ENCODE measurements at regions not wholly inside any gene's neighbourhood (a gene's known extent, or its start where the extent isn't known, plus 50 kb on each side); places are given as distances from the start of the nearest gene placed in this dataset.
"Not testable (repeated sequence)": the region's sequence is repeated elsewhere in the genome, so short reads cannot be mapped to it uniquely, and the experiment has no call there.

DNA sequence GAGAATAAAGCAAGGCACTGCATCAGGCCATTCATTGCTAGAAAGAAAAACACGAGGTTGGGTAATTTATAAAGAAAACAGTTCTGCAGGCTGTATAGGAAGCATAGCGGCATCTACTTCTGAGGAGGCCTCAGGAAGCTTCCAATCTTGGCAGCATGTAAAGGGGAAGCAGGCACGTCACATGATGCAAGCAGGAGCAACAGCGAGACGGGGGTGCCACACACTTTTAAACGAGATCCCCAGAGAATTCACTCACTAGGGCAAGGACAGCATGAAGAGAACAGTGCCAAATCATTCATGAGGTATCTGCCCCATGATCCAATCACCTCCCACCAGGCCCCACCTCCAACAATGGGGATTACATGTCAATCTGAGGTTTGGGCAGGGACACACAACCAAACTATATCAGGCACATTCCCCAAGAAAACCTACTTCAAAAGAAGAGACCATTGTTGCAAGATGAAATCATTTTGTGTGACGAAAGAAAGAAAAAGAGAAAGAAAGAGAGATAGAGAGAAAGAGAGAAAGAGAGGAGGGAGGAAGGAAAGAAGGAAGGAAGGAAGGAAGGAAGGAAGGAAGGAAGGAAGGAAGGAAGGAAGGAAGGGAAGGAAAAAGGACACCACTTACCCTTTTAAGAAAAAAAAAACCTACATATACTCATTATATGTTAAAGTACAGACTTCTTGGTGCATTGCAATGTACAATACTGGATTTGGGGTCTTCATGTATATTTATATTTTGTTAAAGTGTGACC lies 95.9 kb upstream of the PLEKHG1 start:
- Mint-ChIP-seq H3K36me3 (ENCODE audit: low read depth) (no peaks in the 10 kb centered on the region), H3K4me1 (ENCODE audit: low read depth) (no peaks in the 10 kb centered on the region), H3K27ac (no peak overlapping the region), H3K4me3 (no peak overlapping the region), H3K9me3 (no peaks in the 10 kb centered on the region), H3K27me3 (ENCODE audit: insufficient read depth) (no peaks in the 10 kb centered on the region)
- intact Hi-C loops (cut with micrococcal nuclease), result loop anchor here (5.0 kb wide), 3 partner anchors 66 to 1766 kb away; no protein-coding TSS in a partner anchor
- DNase-seq (ENCODE audit: low spot score), result no peak

- H3K4me3 Mint-ChIP-seq; DNase-seq (ENCODE audit: low spot score); intact Hi-C loops (cut with micrococcal nuclease); H3K9me3 Mint-ChIP-seq; H3K27me3 Mint-ChIP-seq (ENCODE audit: insufficient read depth); H3K4me1 Mint-ChIP-seq (ENCODE audit: low read depth); H3K27ac Mint-ChIP-seq; H3K36me3 Mint-ChIP-seq (ENCODE audit: low read depth): not testable (repeated sequence)
Measured at GRCh38 chr6:150507361-150507760, 92.3 kb upstream of the PLEKHG1 start.

DNA sequence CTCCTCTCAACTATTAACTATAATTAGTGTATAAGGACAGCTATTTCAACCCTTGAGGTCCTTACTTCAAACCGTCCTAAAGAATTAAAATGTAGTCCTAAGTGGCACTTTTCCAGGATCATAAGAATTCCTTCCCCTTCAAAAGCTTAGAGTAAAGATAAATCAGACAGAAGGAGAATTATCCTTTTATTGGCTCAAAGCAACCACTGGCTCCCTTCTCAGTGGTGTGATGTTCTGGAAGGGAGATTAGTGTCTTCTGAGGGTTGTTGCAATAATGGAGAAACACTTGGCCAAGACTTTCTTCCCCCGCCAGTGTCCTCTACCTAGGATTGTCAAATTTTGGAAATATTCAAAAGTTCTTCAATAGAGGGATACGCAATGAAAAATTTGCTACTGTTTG lies 89.1 kb upstream of the PLEKHG1 start:
- Mint-ChIP-seq H3K4me1 (ENCODE audit: low read depth) (no peaks in the 10 kb centered on the region), H3K27ac (no peak overlapping the region), H3K27me3 (ENCODE audit: insufficient read depth) (peaks cover 5% of the 10 kb centered on the region), H3K36me3 (ENCODE audit: low read depth) (no peaks in the 10 kb centered on the region), H3K9me3 (no peaks in the 10 kb centered on the region), H3K4me3 (no peak overlapping the region)
- intact Hi-C loops (cut with micrococcal nuclease), result no loop called here
- DNase-seq (ENCODE audit: low spot score), result no peak

DNA sequence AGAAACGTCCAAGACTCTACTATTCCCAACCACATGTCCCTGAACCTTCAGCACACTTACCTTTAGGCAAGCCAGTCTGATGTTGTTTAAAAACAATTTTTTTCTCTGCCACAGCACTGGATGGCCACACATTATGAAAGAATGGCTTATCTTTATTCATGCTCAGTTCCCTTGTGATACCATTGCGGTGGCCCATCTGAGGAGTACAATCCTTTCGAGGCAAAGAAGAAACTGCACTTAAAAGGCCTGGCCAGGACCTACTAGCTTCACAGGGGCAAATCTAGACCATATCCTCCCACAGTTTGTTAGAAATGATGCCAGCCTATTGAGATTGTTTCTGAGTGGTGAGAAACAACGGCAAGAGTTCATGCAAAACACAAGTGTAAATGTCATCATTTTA lies 88.4 kb upstream of the PLEKHG1 start:
- peaks cover 5% of the 10 kb centered on the region for H3K27me3 Mint-ChIP-seq (ENCODE audit: insufficient read depth)
- intact Hi-C loops (cut with micrococcal nuclease), result no loop called here
- no peaks in the 10 kb centered on the region for H3K36me3 Mint-ChIP-seq (ENCODE audit: low read depth)
- H3K4me3 Mint-ChIP-seq, result no peak overlapping the region
- no peaks in the 10 kb centered on the region for H3K4me1 Mint-ChIP-seq (ENCODE audit: low read depth)
- H3K9me3 Mint-ChIP-seq, result no peaks in the 10 kb centered on the region
- no peak for DNase-seq (ENCODE audit: low spot score)
- H3K27ac Mint-ChIP-seq, result no peak overlapping the region

- H3K36me3 Mint-ChIP-seq (ENCODE audit: low read depth), result no peaks in the 10 kb centered on the region
- no peak for DNase-seq (ENCODE audit: low spot score)
- no peaks in the 10 kb centered on the region for H3K9me3 Mint-ChIP-seq
- H3K27me3 Mint-ChIP-seq (ENCODE audit: insufficient read depth), result peaks cover 6% of the 10 kb centered on the region
- no peak overlapping the region for H3K4me3 Mint-ChIP-seq
- intact Hi-C loops (cut with micrococcal nuclease), result no loop called here
- H3K27ac Mint-ChIP-seq, result no peak overlapping the region
- no peaks in the 10 kb centered on the region for H3K4me1 Mint-ChIP-seq (ENCODE audit: low read depth)
Measured at GRCh38 chr6:150514806-150515380, 84.8 kb upstream of the PLEKHG1 start.

GRCh38 chr6:150516199-150516598 lies 83.5 kb upstream of the PLEKHG1 start:
- Mint-ChIP-seq H3K36me3 (ENCODE audit: low read depth) (no peaks in the 10 kb centered on the region), H3K4me1 (ENCODE audit: low read depth) (no peaks in the 10 kb centered on the region), H3K27me3 (ENCODE audit: insufficient read depth) (peaks cover 8% of the 10 kb centered on the region), H3K4me3 (no peak overlapping the region), H3K9me3 (no peaks in the 10 kb centered on the region), H3K27ac (no peak overlapping the region)
- no peak for DNase-seq (ENCODE audit: low spot score)
- intact Hi-C loops (cut with micrococcal nuclease), result no loop called here

GRCh38 chr6:150517175-150517574 lies 82.5 kb upstream of the PLEKHG1 start:
- no peak for DNase-seq (ENCODE audit: low spot score)
- Mint-ChIP-seq H3K27me3 (ENCODE audit: insufficient read depth) (peaks cover 8% of the 10 kb centered on the region), H3K27ac (no peak overlapping the region), H3K36me3 (ENCODE audit: low read depth) (no peaks in the 10 kb centered on the region), H3K9me3 (no peaks in the 10 kb centered on the region), H3K4me3 (no peak overlapping the region), H3K4me1 (ENCODE audit: low read depth) (no peaks in the 10 kb centered on the region)
- intact Hi-C loops (cut with micrococcal nuclease), result no loop called here

DNA sequence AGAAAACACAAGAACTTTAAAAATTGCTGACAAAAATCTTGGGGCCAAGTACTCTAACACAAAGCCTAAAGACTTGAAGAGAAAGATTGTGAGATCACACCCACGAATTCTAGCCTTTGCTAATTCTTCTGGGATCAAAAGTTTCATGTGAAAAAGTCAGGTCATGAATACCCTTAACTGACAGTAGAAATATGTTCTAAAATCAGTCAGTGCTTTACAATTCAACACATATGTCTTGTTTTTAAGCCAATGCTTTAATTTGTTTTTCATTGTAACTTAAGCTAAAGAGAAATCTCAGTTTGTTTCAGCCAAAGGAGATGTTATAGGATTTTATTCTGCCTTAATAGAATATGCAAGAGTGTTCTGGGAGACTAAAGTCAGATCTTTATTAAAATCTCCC lies 78.2 kb upstream of the PLEKHG1 start:
- no peak overlapping the region for H3K27ac Mint-ChIP-seq

GRCh38 chr6:150523216-150523615 lies 76.5 kb upstream of the PLEKHG1 start:
- intact Hi-C loops (cut with micrococcal nuclease); H3K9me3 Mint-ChIP-seq; H3K27me3 Mint-ChIP-seq (ENCODE audit: insufficient read depth); H3K4me3 Mint-ChIP-seq; H3K4me1 Mint-ChIP-seq (ENCODE audit: low read depth); H3K36me3 Mint-ChIP-seq (ENCODE audit: low read depth); H3K27ac Mint-ChIP-seq; DNase-seq (ENCODE audit: low spot score): not testable (repeated sequence)

More for the DNA sequence above, 78.2 kb upstream of the PLEKHG1 start:
- H3K36me3 Mint-ChIP-seq (ENCODE audit: low read depth), result no peaks in the 10 kb centered on the region
- H3K27me3 Mint-ChIP-seq (ENCODE audit: insufficient read depth), result peaks cover 5% of the 10 kb centered on the region
- no peak for DNase-seq (ENCODE audit: low spot score)
- no peak overlapping the region for H3K4me3 Mint-ChIP-seq
- H3K4me1 Mint-ChIP-seq (ENCODE audit: low read depth), result no peaks in the 10 kb centered on the region
- intact Hi-C loops (cut with micrococcal nuclease), result no loop called here
- no peaks in the 10 kb centered on the region for H3K9me3 Mint-ChIP-seq

GRCh38 chr6:150525300-150525699 lies 74.4 kb upstream of the PLEKHG1 start:
- H3K9me3 Mint-ChIP-seq, result no peaks in the 10 kb centered on the region
- no peak overlapping the region for H3K4me3 Mint-ChIP-seq
- H3K4me1 Mint-ChIP-seq (ENCODE audit: low read depth), result no peaks in the 10 kb centered on the region
- H3K36me3 Mint-ChIP-seq (ENCODE audit: low read depth), result no peaks in the 10 kb centered on the region
- H3K27me3 Mint-ChIP-seq (ENCODE audit: insufficient read depth), result peaks cover 2% of the 10 kb centered on the region
- DNase-seq (ENCODE audit: low spot score), result no peak
- no peak overlapping the region for H3K27ac Mint-ChIP-seq
- intact Hi-C loops (cut with micrococcal nuclease), result no loop called here

DNA sequence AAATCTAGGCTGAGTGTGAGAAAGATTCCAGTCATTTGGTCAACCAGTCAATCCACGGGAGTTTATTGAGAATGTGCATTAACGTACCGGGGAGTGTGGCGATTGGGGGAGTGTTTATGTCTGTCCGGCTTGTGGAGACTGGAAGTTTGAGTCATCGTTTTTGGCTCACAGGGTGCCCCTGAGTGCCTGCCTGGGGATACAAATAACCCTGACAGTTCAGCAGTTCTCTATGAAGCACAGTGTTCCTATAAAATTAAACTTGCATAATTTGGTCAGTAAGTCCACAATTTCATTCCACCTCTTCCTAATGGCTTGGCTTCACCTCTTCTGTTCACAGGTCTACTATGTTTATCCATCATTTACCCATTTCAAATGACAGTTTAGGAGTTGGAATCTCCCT lies 72.6 kb upstream of the PLEKHG1 start:
- intact Hi-C loops (cut with micrococcal nuclease), result no loop called here
- H3K27me3 Mint-ChIP-seq (ENCODE audit: insufficient read depth), result peaks cover 2% of the 10 kb centered on the region
- H3K9me3 Mint-ChIP-seq, result no peaks in the 10 kb centered on the region
- no peaks in the 10 kb centered on the region for H3K36me3 Mint-ChIP-seq (ENCODE audit: low read depth)
- no peaks in the 10 kb centered on the region for H3K4me1 Mint-ChIP-seq (ENCODE audit: low read depth)
- no peak overlapping the region for H3K4me3 Mint-ChIP-seq
- DNase-seq (ENCODE audit: low spot score), result no peak
- H3K27ac Mint-ChIP-seq, result no peak overlapping the region

DNA sequence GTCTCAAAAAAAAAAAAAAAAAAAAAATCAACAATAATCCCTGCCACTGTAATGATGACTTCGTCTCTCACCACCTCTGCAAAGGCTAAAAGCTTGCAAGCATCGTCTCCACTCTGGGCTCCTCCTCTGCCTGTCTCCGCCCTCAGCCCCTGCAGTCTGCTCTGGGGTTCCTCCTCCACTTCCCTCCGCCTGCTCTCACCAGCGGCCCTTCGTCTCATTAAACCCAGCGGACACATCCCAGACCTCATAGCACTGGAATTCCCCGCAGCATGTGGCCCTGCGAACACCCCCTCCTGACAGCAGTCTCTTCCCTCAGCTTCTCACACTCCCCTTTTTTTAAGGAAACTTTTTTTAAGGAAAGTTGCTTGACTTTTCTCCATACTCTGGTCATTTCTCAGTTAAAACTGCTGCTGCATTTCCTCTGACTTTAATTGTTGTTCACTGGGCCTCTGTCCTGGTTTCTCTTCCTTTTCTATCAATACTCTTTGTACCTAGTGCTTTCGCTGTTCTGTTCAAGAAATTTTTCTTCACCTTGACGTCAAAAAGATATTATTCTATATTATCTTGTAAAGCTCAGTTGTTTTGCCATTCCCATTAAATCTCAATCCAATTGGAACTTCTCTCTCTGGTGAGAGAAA lies 70.9 kb upstream of the PLEKHG1 start:
- Mint-ChIP-seq H3K9me3 (no peaks in the 10 kb centered on the region), H3K36me3 (ENCODE audit: low read depth) (no peaks in the 10 kb centered on the region), H3K27ac (no peak overlapping the region), H3K4me3 (no peak overlapping the region), H3K27me3 (ENCODE audit: insufficient read depth) (no peaks in the 10 kb centered on the region), H3K4me1 (ENCODE audit: low read depth) (no peaks in the 10 kb centered on the region)
- intact Hi-C loops (cut with micrococcal nuclease), result no loop called here
- DNase-seq (ENCODE audit: low spot score), result no peak

- DNase-seq (ENCODE audit: low spot score), result no peak
- Mint-ChIP-seq H3K9me3 (no peaks in the 10 kb centered on the region), H3K27ac (no peak overlapping the region), H3K27me3 (ENCODE audit: insufficient read depth) (no peaks in the 10 kb centered on the region), H3K4me3 (no peak overlapping the region), H3K36me3 (ENCODE audit: low read depth) (no peaks in the 10 kb centered on the region), H3K4me1 (ENCODE audit: low read depth) (no peaks in the 10 kb centered on the region)
- intact Hi-C loops (cut with micrococcal nuclease), result loop anchor here (10.0 kb wide), 1 partner anchor 425 kb away; no protein-coding TSS in a partner anchor
Measured at GRCh38 chr6:150529646-150530045, 70.0 kb upstream of the PLEKHG1 start.

Data from activated T-helper 1 cell treated with anti-CD3 and anti-CD28 coated beads, Interleukin-12 subunit alpha, Interleukin-12 subunit beta, Interleukin-2, Interleukin-4 antibody, amounts not matched to agents 30 ng/mL and 10 ng/mL and 1 ng/mL, durations not matched to agents 14 hours and 24 hours and 36 hours (primary cell).